DND-41 (cell line): ENCODE measurements at regions not wholly inside any gene's neighbourhood (a gene's known extent, or its start where the extent isn't known, plus 50 kb on each side); places are given as distances from the start of the nearest gene placed in this dataset.

Source experiments
- ATAC-seq: fragments of 200-7000 bp; cut with Tn5 transposase; 3 replicates; pipeline ENCODE4 v1.9.1; 2021; ENCODE audit warnings: low read depth; ENCODE audit not compliant: insufficient read depth
- DNase-seq: peaks from one replicate; pipeline ENCODE4 v3.0.0-alpha.2; 2020
- H2AFZ ChIP-seq: 2 replicates; pipeline ENCODE4 v1.6.0; 2012; ENCODE audit warnings: low read depth, low read length
- H3K27ac ChIP-seq: 2 replicates; pipeline ENCODE4 v1.5.1; 2012; ENCODE audit warnings: low read length, inconsistent platforms
- H3K27me3 ChIP-seq: fragments of 200-600 bp; sonication (generic); 2 replicates; pipeline ENCODE4 v1.6.0; 2012; ENCODE audit warnings: low read length, mild to moderate bottlenecking, inconsistent platforms; ENCODE audit not compliant: insufficient read depth, poor library complexity
- H3K36me3 ChIP-seq: 2 replicates; pipeline ENCODE4 v1.5.1; 2012; ENCODE audit warnings: low read length, inconsistent platforms; ENCODE audit not compliant: insufficient read depth
- H3K4me1 ChIP-seq: 2 replicates; pipeline ENCODE4 v1.5.1; 2012; ENCODE audit warnings: mild to moderate bottlenecking, low read length; ENCODE audit not compliant: insufficient read depth
- H3K4me2 ChIP-seq: 2 replicates; pipeline ENCODE4 v1.6.0; 2012; ENCODE audit warnings: mild to moderate bottlenecking, moderate library complexity, low read length, inconsistent platforms; ENCODE audit not compliant: insufficient read depth
- H3K4me3 ChIP-seq, 2 experiments: fragments of 200-600 bp in 1 of 2; shearing (Covaris generic) in 1 of 2; 2 replicates each; pipeline ENCODE4 v1.5.1; 2012 to 2016; ENCODE audit warnings: inconsistent platforms in 2 of 2, low read length in 2 of 2, mild to moderate bottlenecking in 2 of 2, low read depth in 1 of 2, moderate library complexity in 1 of 2
- H3K79me2 ChIP-seq: 2 replicates; pipeline ENCODE4 v1.6.0; 2012; ENCODE audit warnings: low read length, inconsistent platforms; ENCODE audit not compliant: insufficient read depth
- H3K9ac ChIP-seq: 2 replicates; pipeline ENCODE4 v1.6.0; 2012; ENCODE audit warnings: low read depth, mild to moderate bottlenecking, inconsistent platforms, low read length, moderate library complexity
- H3K9me3 ChIP-seq: 2 replicates; pipeline ENCODE4 v1.5.1; 2012; ENCODE audit warnings: low read length, moderate library complexity, mild to moderate bottlenecking, inconsistent platforms; ENCODE audit not compliant: insufficient read depth, severe bottlenecking
- H4K20me1 ChIP-seq: 2 replicates; pipeline ENCODE4 v1.6.0; 2012; ENCODE audit warnings: low read length; ENCODE audit not compliant: insufficient read depth
- CTCF ChIP-seq: IDR thresholded peaks from 2 replicates; pipeline ENCODE4 v1.5.1; 2012; ENCODE audit warnings: borderline replicate concordance, low read length, moderate library complexity, mild to moderate bottlenecking; ENCODE audit not compliant: poor library complexity, severe bottlenecking; ENCODE audit errors: extremely low read depth
- EZH2 ChIP-seq: IDR thresholded peaks from 3 replicates; pipeline ENCODE4 v1.6.1; 2012; ENCODE audit warnings: borderline replicate concordance, low read depth, mild to moderate bottlenecking, moderate library complexity, low read length, inconsistent platforms; ENCODE audit not compliant: severe bottlenecking

- no peaks in the 10 kb centered on the region for H4K20me1 ChIP-seq
- no peak overlapping the region for H2AFZ ChIP-seq
- H3K9me3 ChIP-seq = no peaks in the 10 kb centered on the region
- TF ChIP-seq CTCF (no peak), EZH2 (no peak)
- no peak overlapping the region for H3K27ac ChIP-seq
- no peak overlapping the region for H3K4me3 ChIP-seq
- no peaks in the 10 kb centered on the region for H3K4me1 ChIP-seq
- no peaks in the 10 kb centered on the region for H3K27me3 ChIP-seq
- no peaks in the 10 kb centered on the region for H3K36me3 ChIP-seq
- DNase-seq = no peak
- no peak overlapping the region for H3K4me2 ChIP-seq
- H3K9ac ChIP-seq = no peak overlapping the region
- no peak for ATAC-seq
- no peaks in the 10 kb centered on the region for H3K79me2 ChIP-seq
These were observed 164.6 kb upstream of the FGGY start for GRCh38 chr1:59132295-59132694.

GRCh38 chr1:59133997-59134396, 162.9 kb upstream of the FGGY start:
- TF ChIP-seq EZH2 = no peak
- no peak for TF ChIP-seq CTCF
- Histone ChIP-seq H3K27me3 (no peaks in the 10 kb centered on the region), H3K4me2 (no peak overlapping the region), H4K20me1 (no peaks in the 10 kb centered on the region), H3K79me2 (no peaks in the 10 kb centered on the region), H3K9me3 (no peaks in the 10 kb centered on the region), H3K4me1 (peaks cover 14% of the 10 kb centered on the region), H3K4me3 (no peak overlapping the region), H3K27ac (no peak overlapping the region), H3K36me3 (no peaks in the 10 kb centered on the region), H2AFZ (no peak overlapping the region), H3K9ac (no peak overlapping the region)
- DNase-seq (no peak), ATAC-seq (no peak)

- no peak for TF ChIP-seq EZH2
- TF ChIP-seq CTCF = no peak
- H3K27ac ChIP-seq = no peak overlapping the region
- no peaks in the 10 kb centered on the region for H3K36me3 ChIP-seq
- H3K4me2 ChIP-seq = no peak overlapping the region
- H4K20me1 ChIP-seq = no peaks in the 10 kb centered on the region
- DNase-seq (no peak), ATAC-seq (no peak)
- H2AFZ ChIP-seq = no peak overlapping the region
- no peak overlapping the region for H3K4me3 ChIP-seq
- no peaks in the 10 kb centered on the region for H3K27me3 ChIP-seq
- H3K9ac ChIP-seq = no peak overlapping the region
- H3K4me1 ChIP-seq = peaks cover 14% of the 10 kb centered on the region
- H3K79me2 ChIP-seq = no peaks in the 10 kb centered on the region
- no peaks in the 10 kb centered on the region for H3K9me3 ChIP-seq
These were observed 161.1 kb upstream of the FGGY start for GRCh38 chr1:59135761-59136255.

- H4K20me1 ChIP-seq = no peaks in the 10 kb centered on the region
- peaks cover 14% of the 10 kb centered on the region for H3K4me1 ChIP-seq
- TF ChIP-seq EZH2 = no peak
- no peak for TF ChIP-seq CTCF
- no peaks in the 10 kb centered on the region for H3K27me3 ChIP-seq
- DNase-seq (no peak), ATAC-seq (no peak)
- H3K79me2 ChIP-seq = no peaks in the 10 kb centered on the region
- H3K27ac ChIP-seq = no peak overlapping the region
- H3K9ac ChIP-seq = no peak overlapping the region
- no peaks in the 10 kb centered on the region for H3K36me3 ChIP-seq
- H2AFZ ChIP-seq = no peak overlapping the region
- no peaks in the 10 kb centered on the region for H3K9me3 ChIP-seq
- no peak overlapping the region for H3K4me2 ChIP-seq
- no peak overlapping the region for H3K4me3 ChIP-seq
These were observed 160.2 kb upstream of the FGGY start for GRCh38 chr1:59136541-59137275.
